CD1c-positive myeloid dendritic cell (primary cell): ENCODE measurements at regions not wholly inside any gene's neighbourhood (a gene's known extent, or its start where the extent isn't known, plus 50 kb on each side); places are given as distances from the start of the nearest gene placed in this dataset.
"Not testable (repeated sequence)": the region's sequence is repeated elsewhere in the genome, so short reads cannot be mapped to it uniquely, and the experiment has no call there.

ENCODE experiments used
- DNase-seq: peaks from one replicate; pipeline ENCODE4 v3.0.0-alpha.2; 2016; ENCODE audit errors: extremely low spot score

- peak; percentile 41 for DNase-seq
Measured at GRCh38 chr11:11010624-11011127, 152.8 kb upstream of the ZBED5 start.

GRCh38 chr11:11009179-11009578 is 151.3 kb upstream of the ZBED5 start:
- no peak for DNase-seq

GRCh38 chr11:11004069-11004468 is 146.2 kb upstream of the ZBED5 start:
- no peak for DNase-seq

- no peak for DNase-seq
Measured at GRCh38 chr11:11003226-11003625, 145.4 kb upstream of the ZBED5 start.

- no peak for DNase-seq
Measured at GRCh38 chr11:11000579-11001283, 142.9 kb upstream of the ZBED5 start.

- DNase-seq, result no peak
Measured at GRCh38 chr11:10998674-10999073, 140.8 kb upstream of the ZBED5 start.

GRCh38 chr11:10996678-10997077 is 138.8 kb upstream of the ZBED5 start:
- no peak for DNase-seq

- no peak for DNase-seq
Measured at GRCh38 chr11:10993640-10994039, 135.8 kb upstream of the ZBED5 start.

- DNase-seq, result no peak
Measured at GRCh38 chr11:10993186-10993585, 135.3 kb upstream of the ZBED5 start.

GRCh38 chr11:10991393-10991792 is 133.5 kb upstream of the ZBED5 start:
- DNase-seq, result no peak

GRCh38 chr11:10990637-10991193 is 132.9 kb upstream of the ZBED5 start:
- DNase-seq, result no peak

- peak; percentile 38 for DNase-seq
Measured at GRCh38 chr11:10990160-10990559, 132.3 kb upstream of the ZBED5 start.

GRCh38 chr11:10986006-10986405 is 128.2 kb upstream of the ZBED5 start:
- DNase-seq, result no peak

- DNase-seq, result no peak
Measured at GRCh38 chr11:10984742-10985141, 126.9 kb upstream of the ZBED5 start.

- no peak for DNase-seq
Measured at GRCh38 chr11:10984250-10984649, 126.4 kb upstream of the ZBED5 start.

- DNase-seq, result no peak
Measured at GRCh38 chr11:10982704-10983510, 125.1 kb upstream of the ZBED5 start.

- peak; percentile 84 for DNase-seq
Measured at GRCh38 chr11:10979529-10979928, 121.7 kb upstream of the ZBED5 start.

GRCh38 chr11:10978198-10978597 is 120.3 kb upstream of the ZBED5 start:
- peak; percentile 78 for DNase-seq

- DNase-seq, result no peak
Measured at GRCh38 chr11:10975287-10975721, 117.5 kb upstream of the ZBED5 start.

- DNase-seq, result peak; percentile 66
Measured at GRCh38 chr11:10973416-10973815, 115.6 kb upstream of the ZBED5 start.

- DNase-seq, result no peak
Measured at GRCh38 chr11:10970926-10971325, 113.1 kb upstream of the ZBED5 start.

GRCh38 chr11:10969387-10969786 is 111.5 kb upstream of the ZBED5 start:
- DNase-seq, result no peak

- not testable (repeated sequence) for DNase-seq
Measured at GRCh38 chr11:10956884-10957283, 99.0 kb upstream of the ZBED5 start.
